SIG-M5 treated with dmso at 0.1 percent for 504 hours (cell line): ENCODE measurements at regions not wholly inside any gene's neighbourhood (a gene's known extent, or its start where the extent isn't known, plus 50 kb on each side); places are given as distances from the start of the nearest gene placed in this dataset.
A peak's percentile ranks its signal among the peaks of the same experiment; 100 is the strongest.
"Not testable (repeated sequence)": the region's sequence is repeated elsewhere in the genome, so short reads cannot be mapped to it uniquely, and the experiment has no call there.

Experiments
- DNase-seq: peaks from one replicate; lab custom pipeline; 2025; ENCODE audit not compliant: unreplicated experiment; lab: John Stamatoyannopoulos, UW

- DNase-seq, result peak; percentile 37
Observed at GRCh38 chr5:100398815-100399214, 136.4 kb upstream of the FAM174A start.

- not testable (repeated sequence) for DNase-seq
Observed at GRCh38 chr5:100379254-100379858, 155.8 kb upstream of the FAM174A start.

GRCh38 chr5:100364757-100365478 is 170.3 kb upstream of the FAM174A start:
- DNase-seq, result not testable (repeated sequence)

- DNase-seq, result not testable (repeated sequence)
Observed at GRCh38 chr5:100364343-100364742, 170.8 kb upstream of the FAM174A start.

GRCh38 chr5:100359998-100360397 is 175.2 kb upstream of the FAM174A start:
- not testable (repeated sequence) for DNase-seq

GRCh38 chr5:100346269-100346668 is 188.9 kb upstream of the FAM174A start:
- not testable (repeated sequence) for DNase-seq

- DNase-seq, result not testable (repeated sequence)
Observed at GRCh38 chr5:100341485-100341884, 193.7 kb upstream of the FAM174A start.

GRCh38 chr5:100322483-100322882 is 212.7 kb upstream of the FAM174A start:
- no peak for DNase-seq

GRCh38 chr5:100319885-100320284 is 215.3 kb upstream of the FAM174A start:
- DNase-seq, result no peak

- DNase-seq, result peak; percentile 80
Observed at GRCh38 chr5:100313657-100314056, 221.5 kb upstream of the FAM174A start.

- DNase-seq, result peak; percentile 23
Observed at GRCh38 chr5:100311806-100312205, 223.4 kb upstream of the FAM174A start.

GRCh38 chr5:100306000-100306399 is 229.2 kb upstream of the FAM174A start:
- DNase-seq, result no peak

- DNase-seq, result no peak
Observed at GRCh38 chr5:100303216-100303615, 232.0 kb upstream of the FAM174A start.

GRCh38 chr5:100299261-100299660 is 235.9 kb upstream of the FAM174A start:
- peak; percentile 57 for DNase-seq

- DNase-seq, result no peak
Observed at GRCh38 chr5:100276071-100276470, 259.1 kb upstream of the FAM174A start.

GRCh38 chr5:100275631-100276030 is 259.5 kb upstream of the FAM174A start:
- DNase-seq, result no peak

GRCh38 chr5:100273846-100274580 is 261.2 kb upstream of the FAM174A start:
- DNase-seq, result no peak

- DNase-seq, result no peak
Observed at GRCh38 chr5:100270023-100270771, 265.0 kb upstream of the FAM174A start.

GRCh38 chr5:100260968-100261367 is 274.2 kb upstream of the FAM174A start:
- DNase-seq, result no peak

- no peak for DNase-seq
Observed at GRCh38 chr5:100252944-100253343, 282.2 kb upstream of the FAM174A start.

GRCh38 chr5:100252037-100252436 is 283.1 kb upstream of the FAM174A start:
- no peak for DNase-seq
